HCT116 (cell line): ENCODE measurements at regions not wholly inside any gene's neighbourhood (a gene's known extent, or its start where the extent isn't known, plus 50 kb on each side); places are given as distances from the start of the nearest gene placed in this dataset.

Source experiments
- ATAC-seq: fragments of 200-7000 bp; cut with Tn5 transposase; 2 replicates; pipeline ENCODE4 v1.9.1; 2020; ENCODE audit warnings: mild to moderate bottlenecking, moderate library complexity
- BruUV-seq: library from RNA; stranded (reverse); fragments of 400-500 nt; replicated peaks from 2 replicates; lab custom pipeline; 2021; lab: Mats Ljungman, UMichigan
- CTCF ChIA-PET: fragments of 300-600 bp; sonication (Branson Sonifier 250); formaldehyde crosslinking; loops from one replicate; lab custom pipeline; 2021; ENCODE audit warnings: antibody characterized with exemption; lab: Charles Lee
- POLR2A ChIA-PET: fragments of 300-600, 350-600 bp; sonication (Branson Sonifier 250); formaldehyde crosslinking; loops from one replicate; lab custom pipeline; 2021; ENCODE audit warnings: antibody characterized with exemption; lab: Charles Lee
- RAD21 ChIA-PET, 2 experiments: fragments of 300-600 bp; sonication (Branson Sonifier 250); formaldehyde crosslinking; loops; one replicate each; lab custom pipeline; 2023; ENCODE audit warnings: low total read pairs in 2 of 2; ENCODE audit not compliant: uncharacterized antibody in 2 of 2, unreplicated experiment in 2 of 2, low non-redundant PET in 1 of 2; lab: Charles Lee
- DNase-seq: peaks from one replicate; pipeline ENCODE4 v3.0.0-alpha.2; 2010; ENCODE audit warnings: low read depth, low spot score
- H2AFZ ChIP-seq: fragments of 200-600 bp; shearing (Covaris generic), sonication (generic); 2 replicates; pipeline ENCODE4 v1.6.1; 2017; ENCODE audit warnings: low read depth, mixed run types, mixed read lengths, antibody characterized with exemption, low read length; ENCODE audit not compliant: poor library complexity, severe bottlenecking
- H3K27ac ChIP-seq: 2 replicates; pipeline ENCODE4 v1.5.1; 2012; ENCODE audit warnings: low read depth, low read length
- H3K27me3 ChIP-seq: fragments of 200-600 bp; sonication (generic); 2 replicates; pipeline ENCODE4 v1.6.1; 2016; ENCODE audit warnings: mixed run types, low read length, mixed read lengths; ENCODE audit not compliant: insufficient read depth
- H3K36me3 ChIP-seq, 2 experiments: fragments of 200-500 bp in 1 of 2; fragments of 200-600 bp in 1 of 2; sonication (Bioruptor generic) in 1 of 2; sonication (generic) in 1 of 2; 2 replicates each; pipeline versions ENCODE4 v1.5.1 to v1.6.1; 2014 to 2016; ENCODE audit warnings: low read length in 2 of 2, inconsistent platforms in 1 of 2, mixed read lengths in 1 of 2, mixed run types in 1 of 2; ENCODE audit not compliant: insufficient read depth in 2 of 2, control insufficient read depth in 1 of 2
- H3K4me1 ChIP-seq, 2 experiments: fragments of 200-600 bp in 1 of 2; sonication (generic) in 1 of 2; 2 replicates each; pipeline versions ENCODE4 v1.5.1 to v1.6.1; 2012 to 2017; ENCODE audit warnings: low read length in 2 of 2, inconsistent platforms in 1 of 2, mild to moderate bottlenecking in 1 of 2, mixed read lengths in 1 of 2, mixed run types in 1 of 2, moderate library complexity in 1 of 2; ENCODE audit not compliant: insufficient read depth in 2 of 2, control insufficient read depth in 1 of 2
- H3K4me2 ChIP-seq: fragments of 200-600 bp; sonication (generic); 2 replicates; pipeline ENCODE4 v1.6.1; 2017; ENCODE audit warnings: mixed run types, low read length, mixed read lengths
- H3K4me3 ChIP-seq, 2 experiments: fragments of 200-600 bp in 1 of 2; sonication (generic) in 1 of 2; replicated peaks in 1 of 2; 2 replicates each; pipeline ENCODE4 v1.5.1; 2011 to 2016; ENCODE audit warnings: low read length in 2 of 2, control low read depth in 1 of 2, low read depth in 1 of 2, mild to moderate bottlenecking in 1 of 2, mixed read lengths in 1 of 2, mixed run types in 1 of 2
- H3K79me2 ChIP-seq: fragments of 200-600 bp; sonication (generic); 2 replicates; pipeline ENCODE4 v1.6.1; 2017; ENCODE audit warnings: mild to moderate bottlenecking, mixed run types, low read length, moderate library complexity, mixed read lengths; ENCODE audit not compliant: insufficient read depth
- H3K9ac ChIP-seq: fragments of 200-600 bp; sonication (generic); 2 replicates; pipeline ENCODE4 v1.6.1; 2016; ENCODE audit warnings: low read length, mixed read lengths
- H3K9me2 ChIP-seq: fragments of 200-600 bp; sonication (generic), shearing (Covaris generic); 2 replicates; pipeline ENCODE4 v1.6.1; 2017; ENCODE audit warnings: mixed run types, mild to moderate bottlenecking, moderate library complexity; ENCODE audit not compliant: insufficient read depth
- H3K9me3 ChIP-seq, 2 experiments: fragments of 200-500 bp in 1 of 2; fragments of 200-600 bp in 1 of 2; sonication (Bioruptor generic) in 1 of 2; sonication (generic) in 1 of 2; 2 replicates each; pipeline ENCODE4 v1.6.1; 2014 to 2017; ENCODE audit warnings: low read length in 2 of 2, mixed read lengths in 2 of 2, inconsistent platforms in 1 of 2, low read depth in 1 of 2, mild to moderate bottlenecking in 1 of 2, mixed run types in 1 of 2, moderate library complexity in 1 of 2; ENCODE audit not compliant: control insufficient read depth in 1 of 2, insufficient read depth in 1 of 2
- H4K20me1 ChIP-seq: fragments of 200-600 bp; sonication (generic), shearing (Covaris generic); 2 replicates; pipeline ENCODE4 v1.6.1; 2017; ENCODE audit warnings: mixed run types, mild to moderate bottlenecking, moderate library complexity; ENCODE audit not compliant: insufficient read depth
- CBX3 ChIP-seq: IDR thresholded peaks from 2 replicates; pipeline ENCODE4 v1.6.1; 2012; ENCODE audit warnings: low read depth
- FOSL1 ChIP-seq: IDR thresholded peaks from 2 replicates; pipeline ENCODE4 v1.6.1; 2012; ENCODE audit warnings: low read depth
- POLR2A ChIP-seq: IDR thresholded peaks from 2 replicates; pipeline ENCODE4 v1.7.0; 2011; ENCODE audit warnings: borderline replicate concordance; ENCODE audit not compliant: insufficient read depth, insufficient read length; ENCODE audit errors: extremely low read depth
- ZBTB33 ChIP-seq: IDR thresholded peaks from 2 replicates; pipeline ENCODE4 v1.6.1; 2011; ENCODE audit warnings: mild to moderate bottlenecking, low read length, moderate library complexity; ENCODE audit not compliant: insufficient replicate concordance; ENCODE audit errors: extremely low read depth
- intact Hi-C: fragments of 100-400 bp; cut with micrococcal nuclease; formaldehyde crosslinking; loops from 2 replicates; pipeline ENCODE4 v1.10.0; 2022
- TF ChIP-seq, protein P1 (sequence below): IDR thresholded peaks from 2 replicates; pipeline ENCODE4 v1.6.1; 2012; ENCODE audit warnings: low read depth

DNA sequence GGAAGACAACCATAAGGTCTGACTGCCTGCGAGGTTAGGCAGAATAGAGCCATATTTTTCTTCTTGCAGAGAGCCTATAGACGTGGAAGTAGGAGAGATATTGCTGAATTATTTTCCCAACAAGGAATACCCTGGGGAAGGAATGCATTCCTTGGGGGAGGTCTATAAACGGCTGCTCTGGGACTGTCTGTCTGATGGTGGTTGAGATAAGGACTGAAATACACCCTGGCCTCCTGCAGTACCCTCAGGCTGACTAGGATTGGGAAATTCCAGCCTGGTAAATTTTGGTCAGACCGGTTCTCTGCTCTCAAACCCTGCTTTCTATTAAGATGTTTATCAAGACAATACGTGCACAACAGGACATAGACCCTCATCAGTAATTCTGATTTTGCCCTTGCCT, 617.5 kb upstream of the GRIN3A start:
- no peaks in the 10 kb centered on the region for H3K27me3 ChIP-seq
- no peak overlapping the region for H3K4me3 ChIP-seq
- intact Hi-C loops, result no loop called here
- RAD21 ChIA-PET, result no interaction called here
- H3K27ac ChIP-seq, result no peak overlapping the region
- H4K20me1 ChIP-seq, result no peaks in the 10 kb centered on the region
- H3K9ac ChIP-seq, result no peak overlapping the region
- DNase-seq (no peak), ATAC-seq (no peak)
- no TSS peak for BruUV-seq
- CTCF ChIA-PET, result no interaction called here
- H3K4me2 ChIP-seq, result no peak overlapping the region
- H3K4me1 ChIP-seq, result no peaks in the 10 kb centered on the region
- TF ChIP-seq POLR2A (no peak), CBX3 (no peak), ZBTB33 (no peak), FOSL1 (no peak)
- TF ChIP-seq, protein P1, sequence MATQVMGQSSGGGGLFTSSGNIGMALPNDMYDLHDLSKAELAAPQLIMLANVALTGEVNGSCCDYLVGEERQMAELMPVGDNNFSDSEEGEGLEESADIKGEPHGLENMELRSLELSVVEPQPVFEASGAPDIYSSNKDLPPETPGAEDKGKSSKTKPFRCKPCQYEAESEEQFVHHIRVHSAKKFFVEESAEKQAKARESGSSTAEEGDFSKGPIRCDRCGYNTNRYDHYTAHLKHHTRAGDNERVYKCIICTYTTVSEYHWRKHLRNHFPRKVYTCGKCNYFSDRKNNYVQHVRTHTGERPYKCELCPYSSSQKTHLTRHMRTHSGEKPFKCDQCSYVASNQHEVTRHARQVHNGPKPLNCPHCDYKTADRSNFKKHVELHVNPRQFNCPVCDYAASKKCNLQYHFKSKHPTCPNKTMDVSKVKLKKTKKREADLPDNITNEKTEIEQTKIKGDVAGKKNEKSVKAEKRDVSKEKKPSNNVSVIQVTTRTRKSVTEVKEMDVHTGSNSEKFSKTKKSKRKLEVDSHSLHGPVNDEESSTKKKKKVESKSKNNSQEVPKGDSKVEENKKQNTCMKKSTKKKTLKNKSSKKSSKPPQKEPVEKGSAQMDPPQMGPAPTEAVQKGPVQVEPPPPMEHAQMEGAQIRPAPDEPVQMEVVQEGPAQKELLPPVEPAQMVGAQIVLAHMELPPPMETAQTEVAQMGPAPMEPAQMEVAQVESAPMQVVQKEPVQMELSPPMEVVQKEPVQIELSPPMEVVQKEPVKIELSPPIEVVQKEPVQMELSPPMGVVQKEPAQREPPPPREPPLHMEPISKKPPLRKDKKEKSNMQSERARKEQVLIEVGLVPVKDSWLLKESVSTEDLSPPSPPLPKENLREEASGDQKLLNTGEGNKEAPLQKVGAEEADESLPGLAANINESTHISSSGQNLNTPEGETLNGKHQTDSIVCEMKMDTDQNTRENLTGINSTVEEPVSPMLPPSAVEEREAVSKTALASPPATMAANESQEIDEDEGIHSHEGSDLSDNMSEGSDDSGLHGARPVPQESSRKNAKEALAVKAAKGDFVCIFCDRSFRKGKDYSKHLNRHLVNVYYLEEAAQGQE, result no peak
- POLR2A ChIA-PET, result no interaction called here
- H3K36me3 ChIP-seq, result no peaks in the 10 kb centered on the region; a peak in 1 of 4 replicates
- H2AFZ ChIP-seq, result no peak overlapping the region
- peaks cover 3 to 4% of the 10 kb centered on the region in 2 experiments; a peak in 1 of 4 replicates for H3K9me3 ChIP-seq
- no peaks in the 10 kb centered on the region for H3K9me2 ChIP-seq
- H3K79me2 ChIP-seq, result no peaks in the 10 kb centered on the region
